ENCODE measurements at regions not wholly inside any gene's neighbourhood (a gene's known extent, or its start where the extent isn't known, plus 50 kb on each side); places are given as distances from the start of the nearest gene placed in this dataset.

DNA sequence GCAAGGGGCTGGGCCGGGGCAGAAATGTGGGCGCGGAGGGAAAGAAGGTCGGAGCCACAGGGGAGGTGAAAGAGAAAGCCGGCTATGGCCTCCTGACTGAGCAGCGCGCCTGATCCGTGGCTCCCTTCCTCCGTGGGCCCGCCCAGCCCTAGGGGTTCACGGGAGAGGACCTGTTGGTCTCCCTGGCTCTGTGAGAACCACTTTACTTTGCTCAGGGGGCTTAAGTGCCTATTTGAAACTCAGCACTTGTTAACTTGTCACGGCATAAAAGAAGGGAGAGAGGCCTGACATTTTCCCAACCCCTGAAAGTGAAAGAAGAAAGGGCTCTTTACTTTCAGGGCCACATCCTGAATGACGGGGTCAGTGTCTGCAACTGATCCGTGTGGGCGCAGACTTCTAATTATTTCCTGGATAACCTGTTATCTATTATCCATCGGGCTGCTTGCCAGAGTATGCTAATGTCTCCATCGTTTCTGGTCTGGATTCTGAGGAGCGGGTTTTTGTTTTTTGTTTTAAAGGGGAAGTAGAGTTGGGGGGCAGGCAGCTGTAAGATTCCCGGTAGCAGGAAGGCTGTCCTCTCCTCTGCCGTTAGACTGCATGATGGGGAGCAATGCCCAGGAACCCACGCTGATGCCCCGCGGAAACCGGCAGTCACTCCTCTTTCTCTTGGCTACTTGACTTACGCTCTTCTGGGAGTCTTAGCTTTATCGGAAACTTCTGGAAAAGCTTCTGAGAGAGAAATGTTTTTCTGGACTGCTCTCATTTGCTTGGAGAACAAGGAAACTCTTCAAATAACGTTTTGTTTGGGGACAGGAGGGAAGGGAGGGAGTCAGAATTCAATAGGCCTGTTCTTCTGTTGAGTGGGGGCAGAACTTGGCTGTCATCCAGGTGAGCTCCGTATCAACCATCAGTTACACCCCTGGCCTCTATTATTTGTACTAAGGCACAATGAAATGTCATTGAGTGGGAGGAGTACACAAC is 127.7 kb upstream of the MAX start (continued):
- no peak for TF ChIP-seq ZNF629 (CRISPR knock-in tag; conservative IDR thresholded peaks at IDR 0.05)
- TF ChIP-seq, protein P1, sequence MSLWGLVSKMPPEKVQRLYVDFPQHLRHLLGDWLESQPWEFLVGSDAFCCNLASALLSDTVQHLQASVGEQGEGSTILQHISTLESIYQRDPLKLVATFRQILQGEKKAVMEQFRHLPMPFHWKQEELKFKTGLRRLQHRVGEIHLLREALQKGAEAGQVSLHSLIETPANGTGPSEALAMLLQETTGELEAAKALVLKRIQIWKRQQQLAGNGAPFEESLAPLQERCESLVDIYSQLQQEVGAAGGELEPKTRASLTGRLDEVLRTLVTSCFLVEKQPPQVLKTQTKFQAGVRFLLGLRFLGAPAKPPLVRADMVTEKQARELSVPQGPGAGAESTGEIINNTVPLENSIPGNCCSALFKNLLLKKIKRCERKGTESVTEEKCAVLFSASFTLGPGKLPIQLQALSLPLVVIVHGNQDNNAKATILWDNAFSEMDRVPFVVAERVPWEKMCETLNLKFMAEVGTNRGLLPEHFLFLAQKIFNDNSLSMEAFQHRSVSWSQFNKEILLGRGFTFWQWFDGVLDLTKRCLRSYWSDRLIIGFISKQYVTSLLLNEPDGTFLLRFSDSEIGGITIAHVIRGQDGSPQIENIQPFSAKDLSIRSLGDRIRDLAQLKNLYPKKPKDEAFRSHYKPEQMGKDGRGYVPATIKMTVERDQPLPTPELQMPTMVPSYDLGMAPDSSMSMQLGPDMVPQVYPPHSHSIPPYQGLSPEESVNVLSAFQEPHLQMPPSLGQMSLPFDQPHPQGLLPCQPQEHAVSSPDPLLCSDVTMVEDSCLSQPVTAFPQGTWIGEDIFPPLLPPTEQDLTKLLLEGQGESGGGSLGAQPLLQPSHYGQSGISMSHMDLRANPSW (CRISPR knock-in tag; IDR thresholded peaks at IDR 0.05; ENCODE audit: borderline replicate concordance), result no peak
- no peak for TF ChIP-seq PCBP2 (optimal IDR thresholded peaks at IDR 0.05; ENCODE audit: low read depth, low read length, poor library complexity, severe bottlenecking)
- no peak for TF ChIP-seq TRIM24 (CRISPR knock-in tag; IDR thresholded peaks at IDR 0.05)
- TF ChIP-seq ZNF570 (CRISPR knock-in tag; IDR thresholded peaks at IDR 0.05; ENCODE audit: borderline replicate concordance), result no peak
- no peak for TF ChIP-seq ZMYM2 (CRISPR knock-in tag; IDR thresholded peaks at IDR 0.05)
- TF ChIP-seq CBX5 (CRISPR knock-in tag; IDR thresholded peaks at IDR 0.05; ENCODE audit: borderline replicate concordance), result no peak
- TF ChIP-seq WIZ (CRISPR knock-in tag; IDR thresholded peaks at IDR 0.05), result no peak
- no peak for TF ChIP-seq ZNF775 (CRISPR knock-in tag; IDR thresholded peaks at IDR 0.05; ENCODE audit: borderline replicate concordance)
- no peak for TF ChIP-seq ZNF317 (CRISPR knock-in tag; IDR thresholded peaks at IDR 0.05)
- TF ChIP-seq ZNF746 (CRISPR knock-in tag; IDR thresholded peaks at IDR 0.05), result 0 out of 2 replicates have a peak, but pooled peaks have one; percentile 51
- TF ChIP-seq, protein P2, sequence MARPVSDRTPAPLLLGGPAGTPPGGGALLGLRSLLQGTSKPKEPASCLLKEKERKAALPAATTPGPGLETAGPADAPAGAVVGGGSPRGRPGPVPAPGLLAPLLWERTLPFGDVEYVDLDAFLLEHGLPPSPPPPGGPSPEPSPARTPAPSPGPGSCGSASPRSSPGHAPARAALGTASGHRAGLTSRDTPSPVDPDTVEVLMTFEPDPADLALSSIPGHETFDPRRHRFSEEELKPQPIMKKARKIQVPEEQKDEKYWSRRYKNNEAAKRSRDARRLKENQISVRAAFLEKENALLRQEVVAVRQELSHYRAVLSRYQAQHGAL (CRISPR knock-in tag; IDR thresholded peaks at IDR 0.05; ENCODE audit: not compliant biosample characterization), result no peak
- TF ChIP-seq ATF7 (IDR thresholded peaks at IDR 0.05), result no peak
- TF ChIP-seq ATF7 (CRISPR knock-in tag; IDR thresholded peaks at IDR 0.05), result no peak; the same call in 1 of the 2 replicates
- TF ChIP-seq, protein P3, sequence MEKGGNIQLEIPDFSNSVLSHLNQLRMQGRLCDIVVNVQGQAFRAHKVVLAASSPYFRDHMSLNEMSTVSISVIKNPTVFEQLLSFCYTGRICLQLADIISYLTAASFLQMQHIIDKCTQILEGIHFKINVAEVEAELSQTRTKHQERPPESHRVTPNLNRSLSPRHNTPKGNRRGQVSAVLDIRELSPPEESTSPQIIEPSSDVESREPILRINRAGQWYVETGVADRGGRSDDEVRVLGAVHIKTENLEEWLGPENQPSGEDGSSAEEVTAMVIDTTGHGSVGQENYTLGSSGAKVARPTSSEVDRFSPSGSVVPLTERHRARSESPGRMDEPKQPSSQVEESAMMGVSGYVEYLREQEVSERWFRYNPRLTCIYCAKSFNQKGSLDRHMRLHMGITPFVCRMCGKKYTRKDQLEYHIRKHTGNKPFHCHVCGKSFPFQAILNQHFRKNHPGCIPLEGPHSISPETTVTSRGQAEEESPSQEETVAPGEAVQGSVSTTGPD (CRISPR knock-in tag; IDR thresholded peaks at IDR 0.05), result no peak
- no peak for TF ChIP-seq ZKSCAN1 (IDR thresholded peaks at IDR 0.05; ENCODE audit: low read length)
- TF ChIP-seq FOXO1 (CRISPR knock-in tag; IDR thresholded peaks at IDR 0.05), result 0 out of 2 replicates have a peak, but pooled peaks have one; percentile 45
- no peak for TF ChIP-seq IKZF4 (CRISPR knock-in tag; IDR thresholded peaks at IDR 0.05; ENCODE audit: borderline replicate concordance, low read depth, not compliant biosample characterization)
- no peak for TF ChIP-seq ATRX (CRISPR knock-in tag; IDR thresholded peaks at IDR 0.05; ENCODE audit: borderline replicate concordance)
- TF ChIP-seq HNRNPLL (IDR thresholded peaks at IDR 0.05; ENCODE audit: low read depth, low read length, poor library complexity, severe bottlenecking), result no peak
- TF ChIP-seq HOXA3 (CRISPR knock-in tag; IDR thresholded peaks at IDR 0.05), result no peak
- TF ChIP-seq ZNF143 (CRISPR knock-in tag; IDR thresholded peaks at IDR 0.05), result peak; percentile 57; the same call in 1 of the 2 replicates
- TF ChIP-seq ZNF598 (CRISPR knock-in tag; IDR thresholded peaks at IDR 0.05; ENCODE audit: borderline replicate concordance), result no peak
- 0 out of 2 replicates have a peak, but pooled peaks have one; percentile 18 for TF ChIP-seq ZFX (CRISPR knock-in tag; IDR thresholded peaks at IDR 0.05; ENCODE audit: low read depth)
- TF ChIP-seq TBL1XR1 (IDR thresholded peaks at IDR 0.05; ENCODE audit: borderline replicate concordance, low read length, partially characterized antibody), result no peak
- TF ChIP-seq SNRNP70 (IDR thresholded peaks at IDR 0.05; ENCODE audit: low read depth, low read length), result no peak
